Bone marrow (tissue), 2 donors: ENCODE measurements at regions not wholly inside any gene's neighbourhood (a gene's known extent, or its start where the extent isn't known, plus 50 kb on each side); places are given as distances from the start of the nearest gene placed in this dataset.

Experiments
- DNase-seq, 2 donors: peaks; one replicate each; lab custom pipeline; 2025; lab: John Stamatoyannopoulos, UW

DNA sequence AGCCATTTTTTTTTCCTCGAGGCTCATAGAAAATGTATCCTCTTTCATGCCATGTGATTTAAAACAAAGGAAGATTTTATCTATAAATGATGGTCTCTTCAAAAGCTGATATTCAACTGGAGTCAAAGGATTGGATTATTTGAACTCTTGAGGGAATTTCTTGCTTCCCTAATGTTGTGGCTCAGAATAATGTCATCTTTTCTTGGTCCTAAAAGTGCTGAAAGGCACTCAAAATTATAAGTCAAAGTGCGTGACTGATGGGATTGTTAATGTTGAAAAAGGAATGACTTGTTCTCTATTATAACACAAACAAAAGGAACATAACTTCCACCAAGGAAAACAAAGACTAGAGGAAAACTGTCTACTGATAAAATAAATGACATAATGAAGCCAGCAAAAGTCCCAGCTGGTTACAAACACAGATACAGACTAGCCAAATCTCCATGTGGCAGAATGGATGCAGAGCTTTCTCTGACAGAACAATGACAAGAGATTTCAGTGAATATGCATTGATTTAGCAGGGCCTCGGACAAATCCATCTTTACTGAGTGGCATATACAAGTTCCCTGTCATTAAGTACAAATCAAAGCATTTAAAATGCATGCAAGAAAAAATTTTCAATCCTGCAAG, 552.6 kb downstream of the GBA3 start:
- no peak for DNase-seq

- no peak for DNase-seq
These were observed 550.2 kb downstream of the GBA3 start for GRCh38 chr4:23242962-23243361.

DNA sequence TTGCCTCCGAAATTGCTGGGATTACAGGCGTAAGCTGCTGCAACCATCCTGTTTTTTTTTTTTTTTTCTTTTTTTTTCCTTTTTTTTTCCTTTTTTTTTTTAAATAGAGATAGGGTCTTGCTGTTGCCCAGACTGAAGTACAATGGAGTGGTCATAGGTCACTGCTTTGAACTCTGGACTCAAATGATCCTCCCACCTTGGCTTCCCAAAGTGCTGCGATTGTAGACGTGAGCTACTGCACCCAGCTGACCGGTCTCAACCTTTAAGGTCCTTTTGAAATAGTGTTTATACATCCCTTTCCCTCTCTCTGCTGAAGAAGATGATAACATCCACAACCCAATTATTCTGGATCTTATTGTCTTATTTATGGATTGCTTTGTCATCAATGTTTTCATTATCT, 548.7 kb downstream of the GBA3 start:
- DNase-seq: no peak

DNA sequence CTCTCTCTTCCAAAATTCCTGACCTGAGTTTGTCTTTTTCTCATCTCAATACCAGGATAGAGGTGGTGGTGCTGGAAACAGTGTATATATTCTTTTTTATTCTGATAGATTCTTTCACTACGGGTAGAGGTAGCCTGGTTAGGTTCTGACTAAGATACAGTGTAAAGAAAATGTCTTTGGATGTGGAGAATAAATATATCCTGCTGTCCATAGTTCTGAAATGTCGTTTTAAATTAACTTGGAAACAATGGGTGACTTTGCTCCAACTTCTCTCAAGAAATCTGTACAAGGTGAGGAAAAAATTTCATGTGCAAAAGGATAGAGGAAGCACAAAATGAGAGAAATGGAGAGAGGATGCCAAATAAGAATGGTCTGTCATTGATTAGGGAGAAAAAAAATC, 546.1 kb downstream of the GBA3 start:
- no peak for DNase-seq

DNA sequence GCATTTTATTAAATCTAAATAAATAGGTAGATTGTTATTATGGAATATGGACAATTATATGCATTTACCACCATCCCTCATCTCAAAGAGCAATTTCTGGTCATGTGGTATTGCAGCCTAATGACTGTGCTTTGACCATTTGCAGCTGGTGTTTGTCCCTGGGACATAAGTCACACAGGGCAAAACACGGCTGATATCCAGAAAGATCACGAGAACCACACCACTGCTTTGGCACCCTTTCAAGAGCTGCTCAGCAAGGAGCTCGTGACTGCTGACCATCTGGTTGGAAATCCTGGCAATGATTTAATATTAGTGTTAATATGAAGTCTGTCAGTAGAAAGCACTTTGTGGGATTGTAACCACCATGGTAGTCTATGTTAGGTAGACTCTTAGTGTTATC, 545.0 kb downstream of the GBA3 start:
- no peak for DNase-seq

DNA sequence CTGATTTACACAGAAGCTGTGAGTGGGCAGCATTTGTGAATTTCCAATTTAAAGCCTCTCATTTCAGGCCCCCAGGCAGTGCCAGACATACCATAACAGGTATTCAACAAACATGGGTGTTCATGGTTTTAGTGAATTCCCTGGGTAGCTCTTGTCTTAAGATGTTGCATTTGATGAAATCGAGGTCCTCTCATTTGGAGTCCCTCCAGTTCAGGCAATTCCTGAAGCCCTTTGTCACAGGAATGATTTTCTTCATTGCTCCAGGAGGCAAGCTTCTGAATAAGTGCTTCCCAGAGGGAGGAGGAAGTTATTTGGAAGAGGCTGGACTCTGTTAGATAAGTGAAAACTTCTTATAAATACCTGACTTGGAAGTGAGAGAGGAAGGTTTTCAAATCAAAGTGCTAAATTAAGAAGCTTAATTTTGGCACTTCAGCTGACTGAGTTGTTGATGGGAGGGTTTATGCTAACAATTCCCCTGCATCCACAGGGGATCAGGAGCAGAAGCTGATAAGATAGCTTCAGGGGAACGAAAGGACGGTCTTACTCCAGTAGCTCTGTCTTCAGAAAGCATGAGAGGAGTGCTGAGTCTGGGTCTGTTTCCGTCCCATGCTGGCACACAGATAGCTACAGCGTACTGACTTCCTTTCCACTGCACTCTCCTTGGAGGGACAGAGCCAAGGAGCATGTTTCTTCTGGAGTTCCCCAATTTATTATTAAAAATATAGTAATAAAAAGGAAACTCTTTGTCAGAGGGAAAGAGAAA, 543.1 kb downstream of the GBA3 start:
- no peak for DNase-seq

GRCh38 chr4:23234716-23235115, 542.0 kb downstream of the GBA3 start:
- no peak for DNase-seq

GRCh38 chr4:23234018-23234417, 541.3 kb downstream of the GBA3 start:
- no peak for DNase-seq

DNA sequence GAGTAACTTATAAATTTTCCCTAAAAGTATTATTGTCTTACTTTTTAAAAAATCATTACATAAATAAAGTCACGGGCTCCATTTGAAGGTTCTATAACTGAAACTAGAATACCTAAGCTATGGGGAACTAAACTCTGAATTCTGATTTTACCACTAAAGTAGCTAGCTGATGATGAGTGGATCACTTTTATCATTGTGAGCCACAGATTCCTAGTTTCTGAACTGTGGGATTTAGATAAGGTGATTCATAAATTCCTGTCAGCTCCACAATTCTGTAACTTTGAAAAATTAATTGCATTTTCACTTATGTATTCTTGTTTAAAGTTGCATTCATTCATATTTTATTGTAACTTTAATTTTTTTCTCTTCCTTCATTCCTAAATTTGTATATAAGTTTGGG, 540.9 kb downstream of the GBA3 start:
- no peak for DNase-seq

DNA sequence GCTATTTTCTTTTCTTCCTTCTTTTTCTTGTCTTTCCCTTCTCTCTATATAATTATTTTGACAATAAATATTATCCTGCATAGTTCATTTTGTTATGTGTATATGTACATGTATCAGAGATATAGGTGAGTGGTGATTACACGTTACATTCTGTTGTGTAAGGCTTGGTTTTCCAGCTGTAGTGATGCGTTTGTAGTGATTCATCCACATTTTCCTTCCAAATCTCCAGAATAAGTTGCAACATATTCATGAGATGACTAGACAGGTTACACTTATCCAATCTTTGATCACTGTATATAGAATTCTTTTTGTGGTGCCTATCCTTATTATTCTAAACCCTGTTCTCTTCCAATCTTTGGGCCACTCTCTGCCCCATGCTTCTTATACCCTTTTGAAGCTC, 540.2 kb downstream of the GBA3 start:
- no peak for DNase-seq

DNA sequence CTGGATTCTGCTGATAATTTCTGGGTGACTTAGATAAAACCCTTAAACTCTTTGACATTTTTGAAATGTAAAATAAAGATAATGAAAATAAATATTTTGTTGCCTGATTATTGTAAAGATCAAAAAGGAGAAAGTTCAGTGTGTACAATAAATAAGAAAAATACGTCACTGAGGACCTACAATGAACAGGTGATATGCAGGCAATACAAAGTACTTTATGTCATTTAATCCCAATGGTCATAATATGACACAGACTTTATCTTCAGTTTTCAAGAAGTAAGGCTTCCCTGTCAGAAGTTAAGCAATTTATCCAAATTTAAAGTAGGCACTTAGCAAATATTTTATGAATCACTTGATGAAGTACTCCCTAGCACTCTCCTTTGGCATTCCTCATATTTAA, 532.8 kb downstream of the GBA3 start:
- no peak for DNase-seq

GRCh38 chr4:23224684-23225420, 532.1 kb downstream of the GBA3 start:
- no peak for DNase-seq

DNA sequence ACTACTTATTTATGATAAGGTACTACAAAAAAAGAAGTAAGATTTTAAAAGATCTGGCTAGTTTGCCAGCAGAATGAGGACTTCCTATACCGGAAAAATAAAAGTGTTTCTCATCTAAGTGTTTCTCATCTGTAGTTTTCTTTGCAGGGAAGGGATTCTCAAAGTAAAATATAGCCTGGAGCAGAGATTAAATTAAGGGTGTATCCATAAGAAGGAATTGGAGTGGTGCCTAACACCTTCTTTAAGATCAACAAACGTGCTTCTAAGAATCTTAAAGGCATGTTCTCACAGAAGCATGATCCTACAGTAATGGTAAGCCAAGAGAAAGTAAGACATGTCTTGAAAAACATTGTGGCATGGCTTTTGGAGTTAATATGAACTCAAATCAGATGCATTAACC, 528.2 kb downstream of the GBA3 start:
- DNase-seq: no peak

DNA sequence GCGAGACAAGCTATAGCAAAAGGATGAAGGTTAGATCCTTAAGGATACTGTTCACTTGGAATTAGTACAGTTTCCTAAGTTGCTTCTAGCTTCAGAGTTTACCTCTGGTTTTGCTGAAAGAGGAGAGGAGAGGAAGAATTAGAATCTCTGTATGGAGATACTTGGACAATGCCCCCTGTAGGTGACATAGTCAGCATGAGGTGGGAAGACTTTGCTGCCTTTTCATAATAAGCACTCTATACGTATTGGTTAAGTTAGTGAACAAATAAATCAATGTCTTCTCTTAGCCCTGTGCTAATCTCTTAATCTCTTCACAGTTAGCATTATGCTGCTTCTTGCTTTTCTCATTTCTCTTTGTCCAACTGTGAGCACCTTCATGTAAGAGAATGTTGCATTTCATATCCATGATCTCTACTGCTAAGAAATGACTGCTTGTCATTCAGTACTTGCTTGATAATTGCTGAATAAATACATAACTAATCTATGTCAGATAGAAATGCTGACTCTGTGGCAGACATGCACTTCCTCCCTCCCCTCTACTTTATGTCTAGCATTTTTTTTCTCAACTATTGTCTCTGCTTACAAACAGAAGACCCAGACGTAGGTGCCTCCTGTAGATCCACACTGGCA, 527.2 kb downstream of the GBA3 start:
- no peak for DNase-seq

- no peak for DNase-seq
These were observed 520.5 kb downstream of the GBA3 start for GRCh38 chr4:23213198-23213597.

DNA sequence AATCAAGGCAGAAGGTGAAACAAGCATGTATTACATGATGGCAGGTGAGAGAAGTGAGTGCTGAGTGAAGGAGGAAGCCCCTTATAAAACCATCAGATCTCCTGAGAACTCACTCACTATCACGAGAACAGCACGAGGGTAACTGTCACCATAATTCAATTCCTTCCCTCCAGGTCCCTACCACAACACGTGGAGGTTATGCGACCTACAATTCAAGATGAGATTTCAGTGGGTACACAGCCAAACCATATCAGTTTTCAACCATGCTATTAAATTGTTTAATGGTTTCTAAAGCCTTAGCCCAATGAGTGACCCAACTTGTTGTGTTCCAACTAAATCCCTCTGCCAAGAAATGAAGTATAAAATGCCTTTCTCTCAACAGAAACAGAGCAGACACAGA, 519.8 kb downstream of the GBA3 start:
- DNase-seq: no peak

GRCh38 chr4:23207059-23207458, 514.3 kb downstream of the GBA3 start:
- DNase-seq: no peak

GRCh38 chr4:23202712-23203247, 510.0 kb downstream of the GBA3 start:
- no peak for DNase-seq

- DNase-seq: no peak
These were observed 502.0 kb downstream of the GBA3 start for GRCh38 chr4:23194751-23195150.

- no peak for DNase-seq
These were observed 481.4 kb downstream of the GBA3 start for GRCh38 chr4:23174179-23174578.

DNA sequence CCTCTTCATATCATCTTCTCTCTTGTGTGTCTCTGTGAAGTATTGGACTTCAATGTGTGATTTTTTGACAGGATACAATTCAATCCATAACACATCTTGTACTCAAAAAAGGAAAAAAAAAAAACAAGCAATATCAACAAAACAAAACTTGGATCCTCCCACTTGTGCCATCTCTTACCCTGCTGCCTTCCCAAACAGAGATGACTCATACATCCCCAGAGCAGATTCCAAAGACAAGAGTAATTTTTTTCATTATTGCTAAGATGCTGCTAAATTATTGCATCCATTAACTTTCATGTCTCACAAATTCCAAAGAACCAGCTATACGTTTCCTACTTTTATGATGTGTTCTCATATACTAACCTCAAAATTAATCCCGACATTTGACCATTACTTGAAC, 479.2 kb downstream of the GBA3 start:
- DNase-seq: no peak

DNA sequence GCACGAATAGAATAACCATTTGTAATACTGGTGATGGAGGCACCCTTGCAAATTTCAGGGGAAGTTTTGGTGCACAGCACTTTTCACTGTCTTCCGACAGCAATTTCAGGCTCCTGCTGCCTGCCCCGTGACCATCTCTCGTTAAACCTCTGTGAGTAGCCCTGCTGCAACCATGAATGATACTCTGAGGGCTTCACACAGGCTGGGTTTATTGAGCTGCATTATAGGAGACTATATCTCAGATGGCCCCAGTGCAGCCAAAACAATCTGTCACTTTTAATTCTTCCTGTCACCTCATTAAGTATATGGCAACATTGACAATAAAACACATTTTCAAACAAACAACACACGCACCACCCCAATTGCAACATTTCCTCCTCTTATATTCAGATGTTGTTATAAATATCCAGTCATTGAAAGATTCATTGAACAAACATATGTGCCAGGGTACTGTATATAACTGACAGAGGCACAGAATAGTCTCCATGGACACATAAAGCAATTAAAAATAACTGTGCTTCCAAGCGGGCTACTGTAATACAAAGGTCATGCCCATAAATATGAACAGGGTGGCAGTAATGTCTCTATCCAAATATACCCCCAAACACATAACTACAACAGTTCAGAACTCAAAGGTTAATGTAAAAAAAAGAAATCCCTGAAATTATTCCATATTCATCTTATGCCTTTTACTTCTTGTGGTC, 477.0 kb downstream of the GBA3 start:
- DNase-seq: no peak
